ENCODE measurements at regions not wholly inside any gene's neighbourhood (a gene's known extent, or its start where the extent isn't known, plus 50 kb on each side); places are given as distances from the start of the nearest gene placed in this dataset.

DNA sequence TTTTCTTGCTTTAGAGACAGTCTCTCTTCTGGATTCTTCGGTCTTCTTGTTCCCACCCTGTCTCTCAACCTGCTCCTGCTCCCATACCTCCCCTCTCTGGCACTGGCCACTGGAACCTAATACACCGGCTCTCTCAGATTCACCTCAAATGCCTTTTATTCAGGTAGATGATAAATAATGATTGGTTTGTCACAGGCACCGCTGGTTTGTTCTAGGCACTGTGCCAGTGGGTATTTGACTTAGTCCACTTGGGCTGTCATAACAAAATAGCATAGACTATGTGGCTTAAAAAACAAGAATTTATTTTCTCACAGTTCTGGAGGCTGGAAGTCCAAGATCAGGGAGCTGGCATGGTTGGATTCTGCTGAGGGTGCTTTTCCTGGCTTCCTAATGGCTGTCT lies 278.2 kb upstream of the STT3B start:
- no peak overlapping the region for H3K9ac ChIP-seq (replicated peaks; ENCODE audit: extremely low read depth, insufficient read depth, low read length)
- no peaks in the 10 kb centered on the region for H4K20me1 ChIP-seq (replicated peaks; ENCODE audit: control insufficient read depth, extremely low read depth, insufficient read depth, low read length)
- TF ChIP-seq GATA2 (IDR thresholded peaks at IDR 0.05; ENCODE audit: insufficient read depth, insufficient read length, low read depth, low read length) (no peak), FOS (IDR thresholded peaks at IDR 0.05; ENCODE audit: borderline replicate concordance, insufficient read depth, low read length) (no peak), MYC (IDR thresholded peaks at IDR 0.05; ENCODE audit: low read depth, low read length) (no peak), EZH2 (IDR thresholded peaks at IDR 0.05; ENCODE audit: borderline replicate concordance, low read depth, low read length, severe bottlenecking) (no peak)
- TF ChIP-seq, protein P1, sequence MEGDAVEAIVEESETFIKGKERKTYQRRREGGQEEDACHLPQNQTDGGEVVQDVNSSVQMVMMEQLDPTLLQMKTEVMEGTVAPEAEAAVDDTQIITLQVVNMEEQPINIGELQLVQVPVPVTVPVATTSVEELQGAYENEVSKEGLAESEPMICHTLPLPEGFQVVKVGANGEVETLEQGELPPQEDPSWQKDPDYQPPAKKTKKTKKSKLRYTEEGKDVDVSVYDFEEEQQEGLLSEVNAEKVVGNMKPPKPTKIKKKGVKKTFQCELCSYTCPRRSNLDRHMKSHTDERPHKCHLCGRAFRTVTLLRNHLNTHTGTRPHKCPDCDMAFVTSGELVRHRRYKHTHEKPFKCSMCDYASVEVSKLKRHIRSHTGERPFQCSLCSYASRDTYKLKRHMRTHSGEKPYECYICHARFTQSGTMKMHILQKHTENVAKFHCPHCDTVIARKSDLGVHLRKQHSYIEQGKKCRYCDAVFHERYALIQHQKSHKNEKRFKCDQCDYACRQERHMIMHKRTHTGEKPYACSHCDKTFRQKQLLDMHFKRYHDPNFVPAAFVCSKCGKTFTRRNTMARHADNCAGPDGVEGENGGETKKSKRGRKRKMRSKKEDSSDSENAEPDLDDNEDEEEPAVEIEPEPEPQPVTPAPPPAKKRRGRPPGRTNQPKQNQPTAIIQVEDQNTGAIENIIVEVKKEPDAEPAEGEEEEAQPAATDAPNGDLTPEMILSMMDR (IDR thresholded peaks at IDR 0.05; ENCODE audit: extremely low read depth in 1 of 2, insufficient read depth in 1 of 2, low read depth in 1 of 2, low read length in 2 of 2) = no peak
- TF ChIP-seq, protein P2, sequence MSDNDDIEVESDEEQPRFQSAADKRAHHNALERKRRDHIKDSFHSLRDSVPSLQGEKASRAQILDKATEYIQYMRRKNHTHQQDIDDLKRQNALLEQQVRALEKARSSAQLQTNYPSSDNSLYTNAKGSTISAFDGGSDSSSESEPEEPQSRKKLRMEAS (IDR thresholded peaks at IDR 0.05; ENCODE audit: insufficient read depth, insufficient read length) = no peak
- dilution Hi-C loops (cut with MboI; ENCODE audit: extremely low pct_ligation_motif_present, low sequenced_read_pairs) = no loop called here
- POLR2A ChIA-PET = no interaction called here
- no peak overlapping the region for H2AFZ ChIP-seq (ENCODE audit: low read depth, low read length)
- H3K79me2 ChIP-seq (ENCODE audit: control insufficient read depth, insufficient read depth, low read length) = no peaks in the 10 kb centered on the region
- H3K27ac ChIP-seq (ENCODE audit: insufficient read depth, low read depth, low read length) = no peak overlapping the region
- intact Hi-C loops (cut with micrococcal nuclease) = no loop called here
- FAIRE-seq = no peak
- no peak overlapping the region for H3K4me3 ChIP-seq (replicated peaks in 1 of 3; ENCODE audit: insufficient read depth in 1 of 3, low read depth in 1 of 3, low read length in 3 of 3)
- no peaks in the 10 kb centered on the region for H3K9me3 ChIP-seq (replicated peaks; ENCODE audit: control insufficient read depth, insufficient read depth, low read length)
- no peaks in the 10 kb centered on the region for H3K27me3 ChIP-seq (ENCODE audit: control insufficient read depth in 2 of 2, insufficient read depth in 2 of 2, low read length in 2 of 2)
- H3K4me2 ChIP-seq (ENCODE audit: insufficient read depth, low read length) = no peak overlapping the region
- BruUV-seq (replicated peaks) = no TSS peak
- H3K36me3 ChIP-seq (ENCODE audit: control insufficient read depth in 2 of 2, extremely low read depth in 1 of 2, insufficient read depth in 2 of 2, low read length in 2 of 2) = no peaks in the 10 kb centered on the region
- H3K4me1 ChIP-seq (ENCODE audit: control insufficient read depth, extremely low read depth, insufficient read depth, low read length) = no peaks in the 10 kb centered on the region
- no peak for DNase-seq (ENCODE audit: low read depth, low spot score)
- CTCF ChIA-PET = no interaction called here
- H3K9me1 ChIP-seq (replicated peaks; ENCODE audit: control insufficient read depth, extremely low read depth, insufficient read depth, low read length) = no peaks in the 10 kb centered on the region

Data from endothelial cell of umbilical vein (primary cell).